K562 (cell line): ENCODE measurements at regions not wholly inside any gene's neighbourhood (a gene's known extent, or its start where the extent isn't known, plus 50 kb on each side); places are given as distances from the start of the nearest gene placed in this dataset.

Source experiments
- ATAC-seq: fragments of 200-7000 bp; cut with Tn5 transposase; 3 replicates; pipeline ENCODE4 v1.9.1; 2020; ENCODE audit warnings: moderate library complexity
- BruUV-seq: library from RNA; stranded (reverse); fragments of 400-500 nt; replicated peaks from 2 replicates; lab custom pipeline; 2021; lab: Mats Ljungman, UMichigan
- CTCF ChIA-PET: fragments of 300-600 bp; formaldehyde crosslinking; extraction: SDS; loops from one replicate; lab custom pipeline; 2021; ENCODE audit warnings: low intra/inter-chr PET ratio; lab: Yijun Ruan, JAX
- POLR2A ChIA-PET: fragments of 300-600, 350-650 bp; sonication (Branson Sonifier 250); formaldehyde crosslinking; extraction: SDS; loops from one replicate; lab custom pipeline; 2021; ENCODE audit warnings: antibody characterized with exemption, inconsistent platforms; lab: Yijun Ruan, JAX
- DNase-seq, 4 experiments: peaks; one replicate each; pipeline versions ENCODE4 v3.0.0 to v3.0.0-alpha.2; 2011 to 2018; ENCODE audit warnings: low spot score in 3 of 4, mixed read lengths in 3 of 4; ENCODE audit errors: extremely low read depth in 1 of 4
- FAIRE-seq: peaks from 2 replicates; lab custom pipeline; 2011; peaks lifted over from hg19 to GRCh38; lab: Jason Lieb, UNC
- H2AFZ ChIP-seq: 2 replicates; pipeline ENCODE4 v1.6.0; 2011; ENCODE audit warnings: low read depth, low read length, control low read depth, inconsistent platforms
- H3K27ac ChIP-seq: fragments of 200-600 bp; 3 replicates; pipeline ENCODE4 v1.8.0; 2011; ENCODE audit warnings: low read depth, mild to moderate bottlenecking, control low read depth, inconsistent platforms, low read length, moderate library complexity, mixed read lengths; ENCODE audit errors: extremely low read depth
- H3K27me3 ChIP-seq, 2 experiments: fragments of 300-600 bp in 1 of 2; 2 replicates in 1 of 2; 3 replicates in 1 of 2; pipeline versions ENCODE4 v1.6.0 to v1.8.0; 2011; ENCODE audit warnings: inconsistent platforms in 2 of 2, low read length in 2 of 2, mild to moderate bottlenecking in 1 of 2, mixed read lengths in 1 of 2, moderate library complexity in 1 of 2; ENCODE audit not compliant: control insufficient read depth in 2 of 2, insufficient read depth in 2 of 2
- H3K36me3 ChIP-seq: fragments of 300-600 bp; 3 replicates; pipeline ENCODE4 v1.8.0; 2011; ENCODE audit warnings: mild to moderate bottlenecking, low read length, inconsistent platforms; ENCODE audit not compliant: control insufficient read depth, insufficient read depth
- H3K4me1 ChIP-seq, 2 experiments: fragments of 200-600 bp in 1 of 2; replicated peaks in 1 of 2; 2 replicates in 1 of 2; 3 replicates in 1 of 2; pipeline versions ENCODE4 v1.5.1 to v1.8.0; 2011; ENCODE audit warnings: inconsistent platforms in 2 of 2, low read length in 2 of 2, mild to moderate bottlenecking in 1 of 2, mixed read lengths in 1 of 2, moderate library complexity in 1 of 2; ENCODE audit not compliant: control insufficient read depth in 2 of 2, insufficient read depth in 2 of 2
- H3K4me2 ChIP-seq: 2 replicates; pipeline ENCODE4 v1.6.1; 2011; ENCODE audit warnings: low read length, control low read depth, inconsistent platforms, mixed read lengths; ENCODE audit not compliant: insufficient read depth
- H3K4me3 ChIP-seq: fragments of 200-600 bp; sonication (generic), shearing (Covaris generic); 2 replicates; pipeline ENCODE4 v1.5.1; 2016; ENCODE audit warnings: control low read depth, inconsistent platforms
- H3K79me2 ChIP-seq: fragments of 200-600 bp; 3 replicates; pipeline ENCODE4 v1.8.0; 2011; ENCODE audit warnings: low read length, inconsistent platforms; ENCODE audit not compliant: control insufficient read depth, insufficient read depth
- H3K9ac ChIP-seq, 2 experiments: 2 replicates each; pipeline versions ENCODE4 v1.6.0 to v1.6.1; 2011; ENCODE audit warnings: low read depth in 2 of 2, low read length in 2 of 2, control low read depth in 1 of 2, inconsistent platforms in 1 of 2, mild to moderate bottlenecking in 1 of 2, mixed read lengths in 1 of 2; ENCODE audit not compliant: insufficient read depth in 1 of 2
- H3K9me1 ChIP-seq: one replicate; pipeline ENCODE4 v1.6.0; 2011; ENCODE audit warnings: inconsistent platforms, mild to moderate bottlenecking, low read length, moderate library complexity; ENCODE audit not compliant: control insufficient read depth, insufficient read depth
- H3K9me3 ChIP-seq: replicated peaks from 2 replicates; pipeline ENCODE4 v1.5.1; 2011; ENCODE audit warnings: low read depth, low read length, inconsistent platforms; ENCODE audit not compliant: control insufficient read depth, insufficient read depth
- H4K20me1 ChIP-seq: replicated peaks from 2 replicates; pipeline ENCODE4 v1.6.1; 2011; ENCODE audit warnings: low read length, inconsistent platforms, mixed read lengths; ENCODE audit not compliant: control insufficient read depth, insufficient read depth
- CTCF ChIP-seq, 3 experiments: IDR thresholded peaks in 2 of 3; conservative IDR thresholded peaks in 1 of 3; 2 replicates each; pipeline ENCODE4 v1.5.1; 2011 to 2012; ENCODE audit warnings: low read length in 3 of 3, mild to moderate bottlenecking in 3 of 3, control low read depth in 2 of 3, improper control_type of control experiment in 1 of 3, inconsistent platforms in 1 of 3, low read depth in 1 of 3, mixed read lengths in 1 of 3, moderate library complexity in 1 of 3; ENCODE audit not compliant: insufficient read depth in 2 of 3
- LCOR ChIP-seq: sonication (generic); formaldehyde crosslinking; IDR thresholded peaks from 2 replicates; pipeline ENCODE4 v1.8.0; 2022; ENCODE audit warnings: mild to moderate bottlenecking, missing genetic modification reagents
- RAD21 ChIP-seq, 2 experiments: fragments of 250-450 bp in 1 of 2; fragments of 450-650 bp in 1 of 2; sonication (Bioruptor Pico) in 1 of 2; formaldehyde crosslinking in 1 of 2; IDR thresholded peaks in 1 of 2; conservative IDR thresholded peaks in 1 of 2; 2 replicates each; pipeline versions ENCODE4 v1.4.0 to v1.8.0; 2020 to 2022; ENCODE audit warnings: mild to moderate bottlenecking in 2 of 2, moderate library complexity in 1 of 2
- WGBS: fragments of 100-300 bp; shearing (Covaris generic); methylation state at CpG from one replicate; pipeline ENCODE4 v1.1.6; 2016; ENCODE audit warnings: low coverage, mixed read lengths; ENCODE audit not compliant: insufficient coverage; ENCODE audit errors: missing lambda C conversion rate; 5-methylcytosine and 5-hydroxymethylcytosine counted together
- in situ Hi-C: fragments of 300-500 bp; cut with MboI; formaldehyde crosslinking; loops from 4 replicates; pipeline ENCODE4 v1.15.0; 2018; ENCODE audit warnings: inconsistent platforms, mixed read lengths
- intact Hi-C: fragments of 100-400 bp; cut with micrococcal nuclease; formaldehyde crosslinking; loops from 2 replicates; pipeline ENCODE4 v1.14.2; 2022

GRCh38 chr4:31674313-31674947 is 954.3 kb downstream of the PCDH7 start:
- Histone ChIP-seq H3K4me3 (no peak overlapping the region), H3K9me1 (no peaks in the 10 kb centered on the region), H3K79me2 (no peaks in the 10 kb centered on the region), H3K36me3 (no peaks in the 10 kb centered on the region), H3K27ac (no peak overlapping the region), H3K27me3 (no peaks in the 10 kb centered on the region), H4K20me1 (no peaks in the 10 kb centered on the region), H3K9me3 (no peaks in the 10 kb centered on the region), H3K9ac (no peak overlapping the region), H3K4me1 (no peaks in the 10 kb centered on the region), H2AFZ (no peak overlapping the region), H3K4me2 (no peak overlapping the region)
- FAIRE-seq: no peak
- CTCF ChIA-PET: no interaction called here
- no peak for DNase-seq
- intact Hi-C loops: no loop called here
- in situ Hi-C loops: no loop called here
- 0% methylated on average over 1 of the region's 1 CpG for WGBS
- ATAC-seq: no peak
- BruUV-seq: no TSS peak
- TF ChIP-seq LCOR (CRISPR knock-in tag) (no peak), CTCF (IDR thresholded peaks at IDR 0.05 in 2 of 3, conservative IDR thresholded peaks at IDR 0.05 in 1 of 3; ENCODE audit: insufficient read depth in 2 of 3, low read depth in 1 of 3, low read length in 3 of 3) (0 out of 6 replicates have a peak, but pooled peaks of 1 of the 3 experiments have one; percentile 8), RAD21 (CRISPR knock-in tag; conservative IDR thresholded peaks at IDR 0.05 in 1 of 2, IDR thresholded peaks at IDR 0.05 in 1 of 2) (0 out of 4 replicates have a peak, but pooled peaks of 1 of the 2 experiments have one; percentile 6)
- TF ChIP-seq, all 486 proteins: peak for 2
- POLR2A ChIA-PET: no interaction called here
